ENCODE measurements at regions not wholly inside any gene's neighbourhood (a gene's known extent, or its start where the extent isn't known, plus 50 kb on each side); places are given as distances from the start of the nearest gene placed in this dataset.

- Histone ChIP-seq H2AK5ac (ENCODE audit: insufficient read length, low read length) (no peak overlapping the region), H3K9ac (ENCODE audit: extremely low read depth, insufficient read length, low read length) (no peak overlapping the region), H3K79me1 (ENCODE audit: insufficient read depth, low read depth, low read length, poor library complexity, severe bottlenecking) (no peaks in the 10 kb centered on the region), H3K14ac (ENCODE audit: insufficient read depth, low read length) (no peak overlapping the region), H3K4me1 (ENCODE audit: insufficient read depth, low read length) (no peaks in the 10 kb centered on the region; the same call in 1 of the 2 replicates), H2BK5ac (ENCODE audit: insufficient read length, low read length) (no peak overlapping the region), H3K18ac (ENCODE audit: insufficient read length, low read depth, low read length) (no peak overlapping the region), H2BK120ac (ENCODE audit: low read depth, low read length, poor library complexity, severe bottlenecking) (no peak overlapping the region), H3K79me2 (ENCODE audit: insufficient read depth, low read length) (no peaks in the 10 kb centered on the region), H3K23ac (ENCODE audit: insufficient read length, low read depth, low read length) (no peak overlapping the region), H3T11ph (ENCODE audit: low read length) (no peak overlapping the region), H4K5ac (ENCODE audit: insufficient read length, low read depth, low read length) (no peak overlapping the region), H3K56ac (ENCODE audit: insufficient read length, low read depth, low read length) (no peak overlapping the region), H2BK12ac (ENCODE audit: insufficient read length, low read depth, low read length) (no peak overlapping the region), H3K9me3 (ENCODE audit: control insufficient read depth, low read depth, low read length) (no peaks in the 10 kb centered on the region), H3K27ac (ENCODE audit: insufficient read length, low read depth, low read length) (no peak overlapping the region), H4K20me1 (ENCODE audit: control insufficient read depth, insufficient read depth, insufficient read length) (no peaks in the 10 kb centered on the region), H2BK20ac (ENCODE audit: low read depth, low read length, poor library complexity, severe bottlenecking) (no peak overlapping the region), H2AFZ (ENCODE audit: low read length) (no peak overlapping the region), H3K23me2 (ENCODE audit: insufficient read length, low read depth, low read length, poor library complexity, severe bottlenecking) (no peaks in the 10 kb centered on the region), H2BK15ac (ENCODE audit: low read depth, low read length) (no peak overlapping the region), H3K27me3 (ENCODE audit: insufficient read depth, low read length) (no peaks in the 10 kb centered on the region), H3K4me2 (ENCODE audit: insufficient read depth, insufficient read length, low read length) (no peak overlapping the region), H4K91ac (ENCODE audit: insufficient read length, low read depth, low read length) (no peak overlapping the region), H4K8ac (replicated peaks; ENCODE audit: insufficient read length, low read depth, low read length) (no peak overlapping the region), H3K4ac (ENCODE audit: low read depth, low read length) (no peak overlapping the region)
- WGBS (ENCODE audit: extremely low coverage, insufficient read length, low lambda C conversion rate), result no CpG with 5 or more reads among the region's 6 CpGs
- H3K27ac Mint-ChIP-seq, result no peak overlapping the region
- H3K4me3 Mint-ChIP-seq, result no peak overlapping the region
- peaks cover 30 to 31% of the 10 kb centered on the region in 2 experiments for H3K4me1 Mint-ChIP-seq
- H3K36me3 Mint-ChIP-seq (ENCODE audit: insufficient read depth in 1 of 3, low read depth in 3 of 3), result no peaks in the 10 kb centered on the region; a peak in 3 of 7 replicates
- no peak for DNase-seq
- H3K9me3 Mint-ChIP-seq, result peaks cover 0 to 2% of the 10 kb centered on the region in 2 experiments; a peak in 1 of 5 replicates
- H3K27me3 Mint-ChIP-seq (ENCODE audit: low read depth), result no peaks in the 10 kb centered on the region
- no peak for TF ChIP-seq CTCF (conservative IDR thresholded peaks at IDR 0.05)
Measured at GRCh38 chr13:23497191-23497590, 63.7 kb upstream of the SACS start.

Data from H9 (cell line).